ENCODE measurements at regions not wholly inside any gene's neighbourhood (a gene's known extent, or its start where the extent isn't known, plus 50 kb on each side); places are given as distances from the start of the nearest gene placed in this dataset.

DNA sequence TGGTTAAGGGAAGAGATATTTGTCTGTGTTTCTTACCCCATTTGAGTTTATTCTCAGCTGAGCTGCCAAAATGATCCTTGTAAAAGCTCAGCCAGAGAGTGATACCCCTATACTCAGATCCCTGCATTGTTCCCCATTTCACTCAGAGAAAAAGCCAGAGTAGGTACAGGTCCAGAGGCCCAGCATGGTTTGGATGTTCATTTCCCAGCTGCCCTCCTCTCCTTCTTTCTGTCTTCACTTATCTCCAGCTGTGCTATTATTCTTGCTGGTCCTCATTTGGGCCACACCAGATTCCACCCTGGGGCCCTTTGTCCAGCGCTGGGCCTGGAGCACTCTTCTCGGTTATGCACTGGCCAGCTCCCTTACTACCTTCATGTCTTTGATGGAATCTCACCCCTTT, 187.7 kb downstream of the CHRM3 start:
- TF ChIP-seq, protein P1, sequence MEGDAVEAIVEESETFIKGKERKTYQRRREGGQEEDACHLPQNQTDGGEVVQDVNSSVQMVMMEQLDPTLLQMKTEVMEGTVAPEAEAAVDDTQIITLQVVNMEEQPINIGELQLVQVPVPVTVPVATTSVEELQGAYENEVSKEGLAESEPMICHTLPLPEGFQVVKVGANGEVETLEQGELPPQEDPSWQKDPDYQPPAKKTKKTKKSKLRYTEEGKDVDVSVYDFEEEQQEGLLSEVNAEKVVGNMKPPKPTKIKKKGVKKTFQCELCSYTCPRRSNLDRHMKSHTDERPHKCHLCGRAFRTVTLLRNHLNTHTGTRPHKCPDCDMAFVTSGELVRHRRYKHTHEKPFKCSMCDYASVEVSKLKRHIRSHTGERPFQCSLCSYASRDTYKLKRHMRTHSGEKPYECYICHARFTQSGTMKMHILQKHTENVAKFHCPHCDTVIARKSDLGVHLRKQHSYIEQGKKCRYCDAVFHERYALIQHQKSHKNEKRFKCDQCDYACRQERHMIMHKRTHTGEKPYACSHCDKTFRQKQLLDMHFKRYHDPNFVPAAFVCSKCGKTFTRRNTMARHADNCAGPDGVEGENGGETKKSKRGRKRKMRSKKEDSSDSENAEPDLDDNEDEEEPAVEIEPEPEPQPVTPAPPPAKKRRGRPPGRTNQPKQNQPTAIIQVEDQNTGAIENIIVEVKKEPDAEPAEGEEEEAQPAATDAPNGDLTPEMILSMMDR (IDR thresholded peaks at IDR 0.05): no peak
- TF ChIP-seq, protein P2, sequence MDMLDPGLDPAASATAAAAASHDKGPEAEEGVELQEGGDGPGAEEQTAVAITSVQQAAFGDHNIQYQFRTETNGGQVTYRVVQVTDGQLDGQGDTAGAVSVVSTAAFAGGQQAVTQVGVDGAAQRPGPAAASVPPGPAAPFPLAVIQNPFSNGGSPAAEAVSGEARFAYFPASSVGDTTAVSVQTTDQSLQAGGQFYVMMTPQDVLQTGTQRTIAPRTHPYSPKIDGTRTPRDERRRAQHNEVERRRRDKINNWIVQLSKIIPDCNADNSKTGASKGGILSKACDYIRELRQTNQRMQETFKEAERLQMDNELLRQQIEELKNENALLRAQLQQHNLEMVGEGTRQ (CRISPR knock-in tag; IDR thresholded peaks at IDR 0.05): no peak
- TF ChIP-seq ZNF512 (CRISPR knock-in tag; IDR thresholded peaks at IDR 0.05; ENCODE audit: borderline replicate concordance): no peak
- TF ChIP-seq CREB1 (CRISPR knock-in tag; IDR thresholded peaks at IDR 0.05): no peak
- TF ChIP-seq SP1 (CRISPR knock-in tag; conservative IDR thresholded peaks at IDR 0.05): no peak
- no peak for TF ChIP-seq NR1H2 (CRISPR knock-in tag; IDR thresholded peaks at IDR 0.05)
- no peak for TF ChIP-seq ERG (CRISPR knock-in tag; IDR thresholded peaks at IDR 0.05)
- TF ChIP-seq MYBL2 (CRISPR knock-in tag; IDR thresholded peaks at IDR 0.05): no peak
- TF ChIP-seq ZNF425 (CRISPR knock-in tag; conservative IDR thresholded peaks at IDR 0.05): no peak
- TF ChIP-seq IRF1 (CRISPR knock-in tag; IDR thresholded peaks at IDR 0.05): no peak

All from WTC11 (cell line).